H54 (cell line): ENCODE measurements at regions not wholly inside any gene's neighbourhood (a gene's known extent, or its start where the extent isn't known, plus 50 kb on each side); places are given as distances from the start of the nearest gene placed in this dataset.

ENCODE experiments used
- DNase-seq: peaks from one replicate; pipeline ENCODE4 v3.0.0; 2011; ENCODE audit warnings: low spot score, mixed read lengths; ENCODE audit not compliant: insufficient read length
- FAIRE-seq: peaks from 3 replicates; lab custom pipeline; 2011; peaks lifted over from hg19 to GRCh38; lab: Jason Lieb, UNC
- POLR2A ChIP-seq: IDR thresholded peaks from 2 replicates; pipeline ENCODE4 v1.6.1; 2011; ENCODE audit warnings: low read depth, mild to moderate bottlenecking, low read length

DNA sequence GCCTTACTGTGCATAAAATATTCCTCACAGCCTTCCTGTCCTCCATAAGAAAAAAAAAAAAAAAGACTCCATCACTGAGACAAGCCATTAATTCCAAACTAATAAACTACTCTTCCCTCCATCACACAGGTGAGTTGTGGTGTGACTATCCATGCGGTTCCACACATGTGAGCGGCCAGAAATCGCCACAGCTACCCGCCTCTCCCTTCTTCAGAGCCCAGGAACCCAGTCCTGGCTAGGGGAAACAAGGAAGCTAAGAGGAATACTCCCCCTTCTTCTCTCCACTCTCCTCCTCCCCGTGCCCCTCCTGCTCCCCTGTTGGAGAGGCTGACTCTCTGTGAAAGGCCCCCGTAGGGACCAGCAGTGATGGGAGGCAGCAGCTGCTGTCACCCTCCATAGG lies 128.6 kb upstream of the ARID1B start:
- TF ChIP-seq POLR2A = no peak
- FAIRE-seq (no peak), DNase-seq (no peak)

DNA sequence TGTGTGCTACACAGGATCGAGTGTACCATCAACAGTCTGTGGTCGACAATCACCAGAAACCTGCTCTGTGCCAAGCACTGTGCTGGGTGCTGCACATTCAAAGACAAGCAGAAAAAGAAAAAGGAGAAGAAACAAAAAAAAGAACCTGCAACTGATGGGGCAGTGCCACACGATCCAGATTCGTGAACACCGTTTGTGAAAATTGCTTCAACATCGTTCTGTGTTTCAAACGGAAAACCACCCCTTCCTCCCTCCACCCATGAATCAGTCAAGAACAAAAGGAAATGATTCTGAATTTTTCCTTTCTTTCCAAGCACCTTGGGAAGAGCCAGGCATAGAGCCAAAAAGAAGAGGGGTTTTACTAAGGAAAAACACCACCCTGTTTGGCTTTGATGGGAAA lies 129.2 kb upstream of the ARID1B start:
- no peak for DNase-seq
- FAIRE-seq = no peak

DNA sequence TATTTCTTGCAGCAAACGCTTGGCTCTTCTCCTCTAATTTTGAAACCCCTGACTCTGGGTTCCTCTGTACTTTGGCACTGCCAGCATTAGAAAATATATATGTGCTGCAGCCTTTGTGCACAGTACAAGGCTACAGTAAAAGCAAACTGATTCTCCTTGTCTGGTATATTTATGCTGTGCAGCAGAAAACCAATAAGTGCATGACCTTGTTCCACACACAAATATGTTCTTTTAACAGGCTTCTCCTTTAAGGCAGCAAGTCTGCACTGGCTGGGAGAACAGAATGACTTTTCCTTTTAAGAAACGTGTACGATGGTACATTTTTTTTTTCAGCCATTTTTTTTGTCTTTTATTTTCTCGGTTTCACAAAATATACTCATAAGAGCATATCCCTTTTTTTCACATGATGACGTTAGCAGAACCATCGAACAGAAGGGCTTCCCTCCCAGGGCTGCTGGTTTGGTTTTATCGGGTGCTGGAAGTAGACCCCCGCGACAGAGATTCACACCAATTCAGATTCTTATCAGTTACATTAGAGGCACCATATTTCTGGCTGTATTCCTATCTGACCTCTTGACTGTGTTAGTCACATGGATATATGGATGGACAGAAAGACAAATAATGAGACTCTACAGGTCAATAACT lies 129.9 kb upstream of the ARID1B start:
- TF ChIP-seq POLR2A = no peak

More for the DNA sequence above, 129.2 kb upstream of the ARID1B start:
- TF ChIP-seq POLR2A = no peak

DNA sequence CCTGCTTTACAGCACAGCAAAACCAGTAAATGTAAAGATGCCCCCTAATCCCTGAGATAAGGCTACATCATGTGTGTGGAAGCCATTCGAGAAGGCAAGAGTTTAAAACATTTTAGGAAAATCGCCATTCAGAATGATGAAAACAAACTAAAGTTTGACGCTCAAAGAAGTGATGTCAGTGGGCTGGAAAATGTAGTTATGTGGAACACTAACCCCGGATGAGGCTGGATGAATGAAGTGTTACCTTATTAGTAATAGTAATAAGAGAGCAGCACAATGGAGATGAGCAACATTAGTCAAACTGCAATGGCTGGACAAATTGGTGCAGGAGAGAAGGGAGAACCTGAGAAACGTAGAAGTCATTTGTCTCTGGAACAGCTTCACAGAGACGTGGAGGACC lies 130.7 kb upstream of the ARID1B start:
- FAIRE-seq = no peak

More for the DNA sequence above, 129.9 kb upstream of the ARID1B start:
- DNase-seq = no peak
- no peak for FAIRE-seq

DNA sequence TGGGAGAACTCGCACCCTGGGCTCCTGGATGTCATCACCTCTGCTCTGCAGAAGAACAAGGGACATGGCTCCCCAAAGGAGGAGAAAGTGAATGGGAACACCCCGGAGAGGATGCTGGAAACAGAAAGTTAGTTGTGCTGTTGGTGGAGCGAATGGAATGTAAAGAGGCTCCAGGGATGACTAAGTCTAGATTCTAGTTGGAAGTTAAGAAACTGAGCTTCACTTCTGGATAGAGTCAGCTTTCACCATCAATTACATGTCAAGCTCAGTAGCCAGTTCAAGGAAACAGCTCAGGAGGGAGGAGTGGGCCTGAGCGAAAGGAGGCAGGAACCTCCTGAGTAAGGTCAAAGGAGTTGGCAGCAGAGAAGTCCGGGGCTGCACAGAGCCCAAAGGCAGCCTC lies 132.1 kb upstream of the ARID1B start:
- DNase-seq (no peak), FAIRE-seq (no peak)
- no peak for TF ChIP-seq POLR2A

More for the DNA sequence above, 130.7 kb upstream of the ARID1B start:
- TF ChIP-seq POLR2A = no peak
- no peak for DNase-seq

DNA sequence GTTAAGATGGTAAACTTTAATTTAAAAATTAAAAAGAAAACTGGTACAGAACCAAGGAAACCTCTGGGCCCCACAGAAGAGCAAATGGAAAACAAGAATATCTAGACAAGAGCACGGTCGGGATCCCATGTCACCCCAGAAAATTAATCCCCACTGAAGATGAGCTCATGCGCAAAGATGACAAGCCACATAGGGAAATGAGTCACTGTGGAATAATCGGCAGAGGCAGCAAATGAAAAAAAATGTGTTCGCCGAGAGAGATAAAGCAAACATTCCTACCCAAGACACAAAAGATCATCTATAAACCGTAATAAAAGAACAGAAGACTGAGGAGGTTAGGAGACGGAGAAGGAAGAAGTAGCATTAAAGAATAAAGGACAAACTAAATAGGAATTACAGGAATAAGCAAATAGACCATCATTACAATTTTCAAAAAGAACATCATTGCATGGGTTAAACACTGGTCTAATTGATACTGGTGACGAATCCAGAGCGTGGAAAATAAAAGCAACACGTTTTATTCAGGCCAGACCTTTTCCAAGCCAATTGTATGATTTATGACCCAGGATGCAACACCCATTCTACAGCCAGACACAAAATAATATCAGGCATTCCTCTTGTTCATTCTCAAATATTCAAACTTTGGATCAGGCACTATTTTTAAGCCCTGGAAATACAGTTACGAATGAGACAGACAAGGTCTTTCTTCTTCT lies 138.0 kb upstream of the ARID1B start:
- DNase-seq = no peak
- no peak for FAIRE-seq
- TF ChIP-seq POLR2A = no peak

DNA sequence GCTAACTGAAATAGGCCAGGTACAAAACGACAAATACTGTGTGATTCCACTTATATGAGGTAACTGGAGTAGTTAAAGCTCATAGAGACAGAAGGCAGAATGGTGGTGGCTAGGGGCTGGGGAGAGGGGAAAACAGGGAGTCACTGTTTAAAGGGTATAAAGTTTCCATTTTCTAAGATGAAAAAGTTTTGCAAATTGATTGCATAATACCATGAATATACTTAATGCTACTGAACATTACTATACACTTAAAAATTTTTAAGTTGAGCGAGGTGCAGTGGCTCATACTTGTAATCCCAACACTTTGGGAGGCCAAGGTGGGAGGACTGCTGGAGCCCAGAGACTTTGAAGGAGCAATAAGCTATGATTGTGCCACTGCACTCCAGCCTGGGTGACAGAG lies 138.6 kb upstream of the ARID1B start:
- no peak for TF ChIP-seq POLR2A
- FAIRE-seq (no peak), DNase-seq (no peak)

DNA sequence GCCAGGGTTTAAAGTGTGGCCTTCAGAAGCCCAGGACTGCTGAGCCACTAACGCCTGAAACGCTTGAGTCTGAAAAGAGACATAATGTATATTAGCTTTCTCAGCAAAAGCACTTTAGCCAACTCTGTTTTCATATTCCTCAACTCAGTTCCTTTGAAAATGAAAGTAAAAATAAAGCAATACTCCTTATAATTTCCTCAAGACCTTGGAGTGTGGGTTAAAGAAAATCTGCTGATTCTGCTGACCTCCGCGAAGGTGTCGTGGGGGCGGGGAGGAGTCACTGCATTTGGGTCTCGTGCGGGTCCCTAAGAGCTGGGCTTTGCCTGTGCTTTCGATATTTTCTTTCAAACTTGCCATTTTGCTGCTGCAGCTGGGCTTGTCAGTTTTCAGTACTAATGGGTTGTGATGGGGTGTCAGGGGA lies 142.2 kb upstream of the ARID1B start:
- FAIRE-seq (no peak), DNase-seq (no peak)
- TF ChIP-seq POLR2A = no peak

DNA sequence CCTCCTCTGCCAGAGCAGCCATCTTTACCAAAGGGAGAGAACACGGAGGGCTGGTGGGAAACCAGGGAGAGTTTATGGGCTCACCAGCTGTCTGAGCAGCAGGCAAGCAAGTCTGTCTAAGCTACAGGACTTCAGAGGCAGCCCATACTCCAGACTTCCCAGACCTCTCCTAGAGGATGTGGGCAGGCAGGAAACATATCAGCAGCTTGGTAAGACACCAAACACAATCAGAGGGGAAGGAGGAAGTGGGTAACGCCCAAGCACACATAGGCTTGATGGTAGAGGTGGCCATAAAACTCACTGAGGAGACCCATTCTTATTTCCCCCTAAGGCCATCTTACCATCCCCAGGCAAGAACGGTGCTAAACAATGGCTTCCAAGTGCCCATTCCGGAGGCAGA lies 143.1 kb upstream of the ARID1B start:
- no peak for TF ChIP-seq POLR2A
- FAIRE-seq = no peak

DNA sequence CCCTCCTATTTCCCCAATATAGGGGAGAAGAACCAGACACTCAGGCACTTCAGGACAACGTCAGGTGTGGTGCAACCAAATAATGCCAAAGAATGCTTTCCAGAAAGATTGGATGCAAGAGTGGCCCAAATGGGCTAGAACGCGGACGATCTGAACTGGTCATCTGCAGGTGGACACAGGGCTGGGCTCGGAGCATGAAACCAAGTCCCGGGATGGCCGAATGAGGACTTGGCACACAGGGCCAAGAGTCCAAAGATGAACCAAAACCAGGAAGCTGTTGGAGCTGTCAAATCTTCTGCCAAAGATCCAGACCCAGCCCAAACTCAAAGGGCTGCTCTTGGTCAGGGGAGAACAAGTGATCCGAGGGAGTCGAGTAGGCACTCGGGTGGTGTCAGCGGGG lies 143.9 kb upstream of the ARID1B start:
- FAIRE-seq = no peak
- no peak for DNase-seq
- no peak for TF ChIP-seq POLR2A

More for the DNA sequence above, 143.1 kb upstream of the ARID1B start:
- DNase-seq = no peak

DNA sequence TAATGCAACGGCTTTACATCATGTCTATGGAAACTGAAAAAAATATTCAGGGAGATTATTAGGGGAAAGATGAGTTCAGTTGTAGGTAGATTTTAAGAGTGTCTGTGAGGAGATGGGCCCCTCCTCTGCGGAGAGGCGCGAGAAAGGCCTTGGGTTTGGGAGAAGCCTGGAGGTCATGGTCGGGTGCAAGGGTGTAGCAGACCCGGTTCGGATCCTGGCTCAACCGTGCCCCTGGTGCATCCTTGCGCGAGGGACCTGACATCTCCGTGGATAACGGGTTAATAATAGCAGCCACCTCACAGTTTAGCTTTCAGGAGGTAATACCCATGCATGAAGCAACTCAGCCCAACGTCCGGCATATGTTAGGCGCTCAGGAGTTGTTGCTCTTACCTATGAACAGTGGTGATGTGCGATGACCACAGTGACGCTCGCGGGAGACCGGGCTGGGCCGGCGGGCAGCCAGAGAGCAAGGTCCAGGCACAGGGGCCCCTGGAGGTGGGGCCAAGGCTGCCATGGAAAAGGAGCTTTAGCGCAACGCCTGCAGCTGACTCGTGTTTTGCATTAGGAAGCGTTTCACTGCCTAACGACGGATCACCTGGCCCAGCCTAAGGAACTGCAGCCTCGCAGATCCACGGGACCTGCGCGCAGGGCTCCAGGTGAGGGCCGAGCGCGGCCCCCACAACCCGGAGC lies 146.4 kb upstream of the ARID1B start:
- FAIRE-seq = no peak
- no peak for DNase-seq
- TF ChIP-seq POLR2A = no peak

DNA sequence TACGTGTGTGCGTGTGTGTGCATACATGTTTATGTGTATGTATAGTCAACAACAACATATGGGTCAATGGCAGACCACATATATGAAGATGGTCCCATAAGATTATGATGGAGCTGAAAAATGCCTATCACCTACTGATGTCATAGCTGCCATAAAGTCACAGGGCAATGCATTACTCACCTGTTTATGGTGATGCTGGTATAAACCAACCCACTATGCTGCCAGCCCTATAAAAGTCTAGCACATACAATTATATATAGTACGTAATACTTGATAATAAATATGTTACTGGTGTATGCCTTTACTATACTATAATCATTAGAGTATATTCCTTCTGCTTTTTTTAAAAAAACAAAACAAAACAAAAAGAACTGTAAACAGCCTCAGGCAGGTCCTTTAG lies 148.4 kb upstream of the ARID1B start:
- DNase-seq (no peak), FAIRE-seq (no peak)
- TF ChIP-seq POLR2A = no peak

DNA sequence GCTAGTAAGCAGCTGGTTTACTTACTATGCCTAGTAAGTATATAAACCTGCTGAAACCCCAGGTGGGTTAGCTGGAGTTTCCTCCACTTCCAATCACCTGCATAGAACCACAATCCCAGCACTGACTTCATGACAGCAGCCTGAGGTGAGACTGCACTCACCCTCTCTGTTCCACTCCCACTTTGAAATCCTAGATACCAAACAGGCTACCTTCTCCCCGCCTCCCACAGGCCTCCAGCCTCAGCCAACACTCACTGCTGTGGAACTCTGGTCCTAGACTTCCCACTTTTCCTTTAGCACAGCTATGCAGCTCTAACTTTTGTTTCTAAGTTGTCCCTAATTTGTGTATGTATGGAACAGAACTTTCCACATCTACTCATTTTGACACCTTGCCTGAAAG lies 149.7 kb upstream of the ARID1B start:
- DNase-seq (no peak), FAIRE-seq (no peak)
- no peak for TF ChIP-seq POLR2A

DNA sequence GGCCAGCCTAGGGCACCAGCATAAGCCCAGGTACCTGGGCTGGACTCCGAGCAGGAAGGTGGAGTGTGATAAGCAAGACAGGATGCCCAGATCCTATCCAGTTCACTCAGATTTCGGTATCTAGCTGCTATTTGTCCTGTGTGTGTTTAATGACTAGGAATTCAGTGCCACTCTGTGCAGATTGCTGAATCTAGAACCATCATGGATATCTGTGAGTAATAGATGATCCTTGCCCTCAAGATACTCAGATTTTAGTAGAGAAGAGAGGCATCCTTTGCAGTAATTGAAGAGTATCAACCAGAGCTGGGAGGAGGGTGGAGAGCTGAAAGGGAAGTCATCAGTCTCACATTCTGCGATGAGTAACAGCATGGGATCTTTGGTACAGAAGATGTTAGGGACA lies 155.0 kb upstream of the ARID1B start:
- DNase-seq (no peak), FAIRE-seq (no peak)
- TF ChIP-seq POLR2A = no peak

DNA sequence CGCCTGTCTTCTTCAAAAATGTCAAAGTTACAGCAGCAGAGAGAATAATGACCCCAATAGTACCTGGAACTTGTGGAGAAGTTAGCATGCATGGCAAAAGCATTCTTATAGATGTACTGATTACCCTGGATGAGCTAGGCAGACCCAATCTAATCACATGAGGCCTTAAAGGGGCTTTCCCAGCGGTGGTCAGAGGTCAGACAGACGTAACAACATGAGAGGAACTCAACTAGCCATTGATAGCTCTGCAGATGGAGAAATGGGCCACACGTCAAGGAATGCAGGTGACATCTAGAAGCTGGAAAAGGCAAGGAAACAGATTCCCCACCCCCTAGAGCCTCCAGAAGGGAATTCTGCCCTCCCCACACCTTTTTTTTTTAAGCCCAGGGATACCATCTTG lies 156.8 kb upstream of the ARID1B start:
- FAIRE-seq = no peak
- DNase-seq = no peak
- no peak for TF ChIP-seq POLR2A
